ENCODE measurements at regions not wholly inside any gene's neighbourhood (a gene's known extent, or its start where the extent isn't known, plus 50 kb on each side); places are given as distances from the start of the nearest gene placed in this dataset.

GRCh38 chr7:22002726-22003125, 57.0 kb upstream of the CDCA7L start:
- DNase-seq = no peak

- DNase-seq = peak; percentile 58
These were observed 55.8 kb upstream of the CDCA7L start for GRCh38 chr7:22001345-22002004.

- DNase-seq = no peak
These were observed 54.2 kb upstream of the CDCA7L start for GRCh38 chr7:21999896-22000295.

GRCh38 chr7:21996641-21997040, 50.9 kb upstream of the CDCA7L start:
- DNase-seq = no peak
